ENCODE measurements at regions not wholly inside any gene's neighbourhood (a gene's known extent, or its start where the extent isn't known, plus 50 kb on each side); places are given as distances from the start of the nearest gene placed in this dataset.
"Not testable (repeated sequence)": the region's sequence is repeated elsewhere in the genome, so short reads cannot be mapped to it uniquely, and the experiment has no call there.

DNA sequence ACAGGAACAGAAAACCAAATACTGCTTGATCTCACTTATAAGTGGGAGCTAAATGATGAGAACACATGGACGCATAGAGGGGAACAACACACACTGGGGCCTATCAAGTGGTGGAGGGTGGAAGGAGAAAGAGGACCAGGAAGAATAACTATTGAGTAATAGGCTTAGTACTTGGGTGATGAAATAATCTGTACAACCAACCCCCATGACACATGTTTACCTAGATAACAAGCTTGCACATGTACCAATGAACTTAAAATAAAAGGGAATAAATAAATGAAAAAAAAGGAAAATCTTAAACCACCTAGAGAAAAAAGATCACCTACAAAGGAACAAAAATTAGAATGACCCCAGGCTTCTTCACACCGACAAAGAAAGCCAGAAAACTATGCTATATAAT lies 133.5 kb downstream of the KLRB1 start:
- not testable (repeated sequence) for TF ChIP-seq EZH2 (IDR thresholded peaks at IDR 0.05; ENCODE audit: low read depth, unreplicated experiment); POLR2AphosphoS5 (IDR thresholded peaks at IDR 0.05; ENCODE audit: low read depth); NANOG (IDR thresholded peaks at IDR 0.05; ENCODE audit: borderline replicate concordance); EZH2phosphoT487 (IDR thresholded peaks at IDR 0.05; ENCODE audit: unreplicated experiment); ZNF331 (CRISPR knock-in tag; IDR thresholded peaks at IDR 0.05; ENCODE audit: low read depth); CREB1 (CRISPR knock-in tag; IDR thresholded peaks at IDR 0.05; ENCODE audit: low read depth); ZNF114 (CRISPR knock-in tag; IDR thresholded peaks at IDR 0.05); JUNB (IDR thresholded peaks at IDR 0.05; ENCODE audit: unreplicated experiment); STAT1 (IDR thresholded peaks at IDR 0.05; ENCODE audit: unreplicated experiment)
- TF ChIP-seq, protein P1, sequence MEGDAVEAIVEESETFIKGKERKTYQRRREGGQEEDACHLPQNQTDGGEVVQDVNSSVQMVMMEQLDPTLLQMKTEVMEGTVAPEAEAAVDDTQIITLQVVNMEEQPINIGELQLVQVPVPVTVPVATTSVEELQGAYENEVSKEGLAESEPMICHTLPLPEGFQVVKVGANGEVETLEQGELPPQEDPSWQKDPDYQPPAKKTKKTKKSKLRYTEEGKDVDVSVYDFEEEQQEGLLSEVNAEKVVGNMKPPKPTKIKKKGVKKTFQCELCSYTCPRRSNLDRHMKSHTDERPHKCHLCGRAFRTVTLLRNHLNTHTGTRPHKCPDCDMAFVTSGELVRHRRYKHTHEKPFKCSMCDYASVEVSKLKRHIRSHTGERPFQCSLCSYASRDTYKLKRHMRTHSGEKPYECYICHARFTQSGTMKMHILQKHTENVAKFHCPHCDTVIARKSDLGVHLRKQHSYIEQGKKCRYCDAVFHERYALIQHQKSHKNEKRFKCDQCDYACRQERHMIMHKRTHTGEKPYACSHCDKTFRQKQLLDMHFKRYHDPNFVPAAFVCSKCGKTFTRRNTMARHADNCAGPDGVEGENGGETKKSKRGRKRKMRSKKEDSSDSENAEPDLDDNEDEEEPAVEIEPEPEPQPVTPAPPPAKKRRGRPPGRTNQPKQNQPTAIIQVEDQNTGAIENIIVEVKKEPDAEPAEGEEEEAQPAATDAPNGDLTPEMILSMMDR (conservative IDR thresholded peaks at IDR 0.05; ENCODE audit: low read depth in 2 of 2), result not testable (repeated sequence)
- TF ChIP-seq, protein P2, sequence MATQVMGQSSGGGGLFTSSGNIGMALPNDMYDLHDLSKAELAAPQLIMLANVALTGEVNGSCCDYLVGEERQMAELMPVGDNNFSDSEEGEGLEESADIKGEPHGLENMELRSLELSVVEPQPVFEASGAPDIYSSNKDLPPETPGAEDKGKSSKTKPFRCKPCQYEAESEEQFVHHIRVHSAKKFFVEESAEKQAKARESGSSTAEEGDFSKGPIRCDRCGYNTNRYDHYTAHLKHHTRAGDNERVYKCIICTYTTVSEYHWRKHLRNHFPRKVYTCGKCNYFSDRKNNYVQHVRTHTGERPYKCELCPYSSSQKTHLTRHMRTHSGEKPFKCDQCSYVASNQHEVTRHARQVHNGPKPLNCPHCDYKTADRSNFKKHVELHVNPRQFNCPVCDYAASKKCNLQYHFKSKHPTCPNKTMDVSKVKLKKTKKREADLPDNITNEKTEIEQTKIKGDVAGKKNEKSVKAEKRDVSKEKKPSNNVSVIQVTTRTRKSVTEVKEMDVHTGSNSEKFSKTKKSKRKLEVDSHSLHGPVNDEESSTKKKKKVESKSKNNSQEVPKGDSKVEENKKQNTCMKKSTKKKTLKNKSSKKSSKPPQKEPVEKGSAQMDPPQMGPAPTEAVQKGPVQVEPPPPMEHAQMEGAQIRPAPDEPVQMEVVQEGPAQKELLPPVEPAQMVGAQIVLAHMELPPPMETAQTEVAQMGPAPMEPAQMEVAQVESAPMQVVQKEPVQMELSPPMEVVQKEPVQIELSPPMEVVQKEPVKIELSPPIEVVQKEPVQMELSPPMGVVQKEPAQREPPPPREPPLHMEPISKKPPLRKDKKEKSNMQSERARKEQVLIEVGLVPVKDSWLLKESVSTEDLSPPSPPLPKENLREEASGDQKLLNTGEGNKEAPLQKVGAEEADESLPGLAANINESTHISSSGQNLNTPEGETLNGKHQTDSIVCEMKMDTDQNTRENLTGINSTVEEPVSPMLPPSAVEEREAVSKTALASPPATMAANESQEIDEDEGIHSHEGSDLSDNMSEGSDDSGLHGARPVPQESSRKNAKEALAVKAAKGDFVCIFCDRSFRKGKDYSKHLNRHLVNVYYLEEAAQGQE (IDR thresholded peaks at IDR 0.05; ENCODE audit: unreplicated experiment), result not testable (repeated sequence)
- TF ChIP-seq, protein P3, sequence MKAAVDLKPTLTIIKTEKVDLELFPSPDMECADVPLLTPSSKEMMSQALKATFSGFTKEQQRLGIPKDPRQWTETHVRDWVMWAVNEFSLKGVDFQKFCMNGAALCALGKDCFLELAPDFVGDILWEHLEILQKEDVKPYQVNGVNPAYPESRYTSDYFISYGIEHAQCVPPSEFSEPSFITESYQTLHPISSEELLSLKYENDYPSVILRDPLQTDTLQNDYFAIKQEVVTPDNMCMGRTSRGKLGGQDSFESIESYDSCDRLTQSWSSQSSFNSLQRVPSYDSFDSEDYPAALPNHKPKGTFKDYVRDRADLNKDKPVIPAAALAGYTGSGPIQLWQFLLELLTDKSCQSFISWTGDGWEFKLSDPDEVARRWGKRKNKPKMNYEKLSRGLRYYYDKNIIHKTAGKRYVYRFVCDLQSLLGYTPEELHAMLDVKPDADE (IDR thresholded peaks at IDR 0.05), result not testable (repeated sequence)

Data from GM23338 (cell line).